IMR-90 (cell line): ENCODE measurements at regions not wholly inside any gene's neighbourhood (a gene's known extent, or its start where the extent isn't known, plus 50 kb on each side); places are given as distances from the start of the nearest gene placed in this dataset.

ENCODE experiments used
- ATAC-seq: fragments of 200-7000 bp; cut with Tn5 transposase; 2 replicates; pipeline ENCODE4 v1.9.1; 2020; ENCODE audit warnings: low read depth, mild to moderate bottlenecking, moderate library complexity
- BruUV-seq: library from RNA; stranded (reverse); fragments of 400-500 nt; replicated peaks from 2 replicates; lab custom pipeline; 2021; lab: Mats Ljungman, UMichigan
- CTCF ChIA-PET: fragments of 300-600 bp; formaldehyde crosslinking; extraction: SDS; loops from one replicate; lab custom pipeline; 2021; ENCODE audit warnings: antibody characterized with exemption; lab: Yijun Ruan, JAX
- POLR2A ChIA-PET: fragments of 300-600 bp; sonication (Branson Sonifier 250); formaldehyde crosslinking; loops from one replicate; lab custom pipeline; 2022; ENCODE audit warnings: antibody characterized with exemption; ENCODE audit not compliant: unreplicated experiment; lab: Charles Lee
- DNase-seq: peaks from one replicate; pipeline ENCODE4 v3.0.0; 2013
- H2AFZ ChIP-seq: replicated peaks from 2 replicates; pipeline ENCODE3; 2013; ENCODE audit warnings: low read length, mild to moderate bottlenecking; ENCODE audit not compliant: poor library complexity
- H2AK5ac ChIP-seq: 2 replicates; pipeline ENCODE4 v1.6.1; 2013; ENCODE audit warnings: low read depth, low read length, inconsistent platforms
- H2AK9ac ChIP-seq: replicated peaks from 2 replicates; pipeline ENCODE3; 2013; ENCODE audit warnings: mild to moderate bottlenecking, low read depth, low read length, moderate library complexity; ENCODE audit not compliant: poor library complexity
- H2BK120ac ChIP-seq: 2 replicates; pipeline ENCODE4 v1.6.1; 2013; ENCODE audit warnings: low read depth, low read length, inconsistent platforms
- H2BK15ac ChIP-seq: 3 replicates; pipeline ENCODE4 v1.6.1; 2013; ENCODE audit warnings: low read depth, low read length, inconsistent platforms
- H2BK20ac ChIP-seq: 2 replicates; pipeline ENCODE4 v1.6.1; 2013; ENCODE audit warnings: low read depth, mild to moderate bottlenecking, inconsistent platforms, low read length, moderate library complexity
- H2BK5ac ChIP-seq: 2 replicates; pipeline ENCODE4 v1.6.1; 2013; ENCODE audit warnings: mild to moderate bottlenecking, low read depth, low read length, inconsistent platforms; ENCODE audit not compliant: poor library complexity, severe bottlenecking
- H3K14ac ChIP-seq: replicated peaks from 2 replicates; pipeline ENCODE4 v1.6.1; 2013; ENCODE audit warnings: low read depth, low read length, inconsistent platforms
- H3K18ac ChIP-seq: 2 replicates; pipeline ENCODE4 v1.6.1; 2013; ENCODE audit warnings: low read depth, low read length, control low read depth
- H3K23ac ChIP-seq: 2 replicates; pipeline ENCODE4 v1.6.1; 2013; ENCODE audit warnings: low read depth, low read length, inconsistent platforms
- H3K27ac ChIP-seq: 2 replicates; pipeline ENCODE4 v1.5.1; 2013; ENCODE audit warnings: mild to moderate bottlenecking, control low read depth, low read length; ENCODE audit not compliant: insufficient read depth
- H3K27me3 ChIP-seq: 2 replicates; pipeline ENCODE4 v1.6.1; 2013; ENCODE audit warnings: low read length; ENCODE audit not compliant: control insufficient read depth, insufficient read depth
- H3K36me3 ChIP-seq: 2 replicates; pipeline ENCODE4 v1.6.1; 2013; ENCODE audit warnings: low read length, mixed read lengths; ENCODE audit not compliant: control insufficient read depth, insufficient read depth
- H3K4ac ChIP-seq: 2 replicates; pipeline ENCODE4 v1.6.1; 2013; ENCODE audit warnings: low read depth, low read length, inconsistent platforms
- H3K4me1 ChIP-seq: 2 replicates; pipeline ENCODE4 v1.6.1; 2013; ENCODE audit warnings: low read length, mixed read lengths; ENCODE audit not compliant: control insufficient read depth, insufficient read depth
- H3K4me2 ChIP-seq: 2 replicates; pipeline ENCODE4 v1.6.1; 2013; ENCODE audit warnings: low read depth, mild to moderate bottlenecking, control low read depth, low read length, moderate library complexity
- H3K4me3 ChIP-seq: 2 replicates; pipeline ENCODE4 v1.5.1; 2013; ENCODE audit warnings: low read depth, mild to moderate bottlenecking, control low read depth, low read length, moderate library complexity; ENCODE audit not compliant: insufficient read depth
- H3K56ac ChIP-seq: 2 replicates; pipeline ENCODE4 v1.6.1; 2013; ENCODE audit warnings: low read length, inconsistent platforms; ENCODE audit not compliant: insufficient read depth; ENCODE audit errors: extremely low read depth
- H3K79me1 ChIP-seq, 2 experiments: 2 replicates each; pipeline ENCODE4 v1.6.1; 2013; ENCODE audit warnings: low read length in 2 of 2, inconsistent platforms in 1 of 2, low read depth in 1 of 2
- H3K9ac ChIP-seq: 2 replicates; pipeline ENCODE4 v1.6.1; 2013; ENCODE audit warnings: low read depth, low read length, control low read depth
- H3K9me1 ChIP-seq: 2 replicates; pipeline ENCODE4 v1.6.1; 2013; ENCODE audit warnings: low read length, inconsistent platforms; ENCODE audit not compliant: insufficient read depth
- H3K9me3 ChIP-seq: 2 replicates; pipeline ENCODE4 v1.6.1; 2013; ENCODE audit warnings: low read length; ENCODE audit not compliant: control insufficient read depth, insufficient read depth
- H4K20me1 ChIP-seq: 2 replicates; pipeline ENCODE4 v1.6.1; 2013; ENCODE audit warnings: low read length, inconsistent platforms; ENCODE audit not compliant: insufficient read depth
- H4K5ac ChIP-seq: 2 replicates; pipeline ENCODE4 v1.6.1; 2013; ENCODE audit warnings: mild to moderate bottlenecking, low read depth, low read length, control low read depth
- H4K8ac ChIP-seq, 2 experiments: 2 replicates each; pipeline ENCODE4 v1.6.1; 2013; ENCODE audit warnings: low read depth in 2 of 2, low read length in 2 of 2, control low read depth in 1 of 2, inconsistent platforms in 1 of 2
- H4K91ac ChIP-seq: 2 replicates; pipeline ENCODE4 v1.6.1; 2013; ENCODE audit warnings: low read depth, low read length, inconsistent platforms; ENCODE audit not compliant: insufficient read depth
- CHD1 ChIP-seq: IDR thresholded peaks from 2 replicates; pipeline ENCODE4 v1.6.1; 2012; ENCODE audit warnings: low read depth, low read length, improper control_type of control experiment
- CTCF ChIP-seq: conservative IDR thresholded peaks from 2 replicates; pipeline ENCODE4 v1.5.1; 2012; ENCODE audit warnings: mild to moderate bottlenecking, low read depth, low read length, improper control_type of control experiment
- FOS ChIP-seq: fragments of 150-350 bp; IDR thresholded peaks from 2 replicates; pipeline ENCODE4 v1.6.1; 2016; ENCODE audit warnings: low read depth, low read length
- MAZ ChIP-seq: IDR thresholded peaks from 2 replicates; pipeline ENCODE4 v1.6.1; 2012; ENCODE audit warnings: low read depth, mild to moderate bottlenecking, low read length, improper control_type of control experiment, moderate library complexity, borderline replicate concordance
- MXI1 ChIP-seq: IDR thresholded peaks from 2 replicates; pipeline ENCODE4 v1.6.1; 2012; ENCODE audit warnings: low read depth, mild to moderate bottlenecking, low read length, moderate library complexity, borderline replicate concordance
- RCOR1 ChIP-seq: IDR thresholded peaks from 2 replicates; pipeline ENCODE4 v1.6.1; 2012; ENCODE audit warnings: mild to moderate bottlenecking, low read length, improper control_type of control experiment; ENCODE audit not compliant: insufficient replicate concordance
- USF2 ChIP-seq: fragments of 150-350 bp; IDR thresholded peaks from 2 replicates; pipeline ENCODE4 v1.6.1; 2017; ENCODE audit warnings: mild to moderate bottlenecking, antibody characterized with exemption, low read length, low read depth
- WGBS, 2 experiments: methylation state at CpG; one replicate each; pipeline versions ENCODE4 v1.1.5 to v1.1.7; 2013; ENCODE audit warnings: missing lambda C conversion rate in 2 of 2; ENCODE audit not compliant: insufficient read length in 1 of 2; ENCODE audit errors: extremely low coverage in 2 of 2; 5-methylcytosine and 5-hydroxymethylcytosine counted together
- dilution Hi-C: fragments of 300-500 bp; cut with HindIII; formaldehyde crosslinking; loops from one replicate; pipeline ENCODE4 v1.14.3; 2018; ENCODE audit warnings: low sequenced_read_pairs; ENCODE audit not compliant: unreplicated experiment
- in situ Hi-C: fragments of 300-500 bp; cut with MboI; formaldehyde crosslinking; loops from 3 replicates; pipeline ENCODE4 v1.14.3; 2019; ENCODE audit warnings: low sequenced_read_pairs, inconsistent platforms, mixed read lengths
- intact Hi-C: fragments of 100-400 bp; cut with micrococcal nuclease; formaldehyde crosslinking; loops from 2 replicates; pipeline ENCODE4 v1.10.0; 2022

- Histone ChIP-seq H2AFZ (no peak overlapping the region), H3K36me3 (no peaks in the 10 kb centered on the region), H3K79me1 (no peaks in the 10 kb centered on the region), H2BK5ac (no peak overlapping the region), H2BK120ac (no peak overlapping the region), H2AK9ac (no peak overlapping the region), H3K56ac (no peak overlapping the region), H3K14ac (no peak overlapping the region), H3K4me1 (no peaks in the 10 kb centered on the region), H3K18ac (no peak overlapping the region), H2BK20ac (no peak overlapping the region), H3K9me1 (no peaks in the 10 kb centered on the region), H4K5ac (no peak overlapping the region), H4K91ac (no peak overlapping the region), H2BK15ac (no peak overlapping the region), H3K4ac (no peak overlapping the region), H3K27ac (no peak overlapping the region), H3K9me3 (no peaks in the 10 kb centered on the region), H4K8ac (no peak overlapping the region), H4K20me1 (no peaks in the 10 kb centered on the region), H3K23ac (no peak overlapping the region), H3K4me3 (no peak overlapping the region), H3K27me3 (no peaks in the 10 kb centered on the region), H2AK5ac (no peak overlapping the region), H3K4me2 (no peak overlapping the region), H3K9ac (no peak overlapping the region)
- ATAC-seq (no peak), DNase-seq (no peak)
- ChIA-PET POLR2A (no interaction called here), CTCF (no interaction called here)
- TF ChIP-seq CTCF = no peak
- TF ChIP-seq CHD1 = no peak
- TF ChIP-seq RCOR1 = no peak
- no peak for TF ChIP-seq MAZ
- TF ChIP-seq USF2 = no peak
- no peak for TF ChIP-seq MXI1
- TF ChIP-seq FOS = no peak
- dilution Hi-C loops (no loop called here), intact Hi-C loops (no loop called here), in situ Hi-C loops (no loop called here)
- no TSS peak for BruUV-seq
- no CpG with 5 or more reads among the region's 2 CpGs for whole genome bisulfite sequencing, 2 experiments
Observed at GRCh38 chr3:146345900-146346299, 95.0 kb upstream of the PLSCR4 start.
